Stimulated activated CD8-positive, alpha-beta memory T cell treated with anti-CD3 and anti-CD28 coated beads, Interleukin-15, amount 100 ng/mL, for 48 hours (primary cell): ENCODE measurements at regions not wholly inside any gene's neighbourhood (a gene's known extent, or its start where the extent isn't known, plus 50 kb on each side); places are given as distances from the start of the nearest gene placed in this dataset.
"Not testable (repeated sequence)": the region's sequence is repeated elsewhere in the genome, so short reads cannot be mapped to it uniquely, and the experiment has no call there.

Experiments
- DNase-seq, 2 donors: peaks; one replicate each; pipeline ENCODE4 v3.0.0-alpha.2; 2020; ENCODE audit warnings: low read depth in 2 of 2

- DNase-seq = no peak
Measured at GRCh38 chrX:40245488-40246071, 147.8 kb upstream of the BCOR start.

- DNase-seq = no peak
Measured at GRCh38 chrX:40244980-40245379, 147.2 kb upstream of the BCOR start.

GRCh38 chrX:40243755-40244515 lies 146.2 kb upstream of the BCOR start:
- no peak for DNase-seq

- no peak for DNase-seq
Measured at GRCh38 chrX:40240844-40241243, 143.1 kb upstream of the BCOR start.

- DNase-seq = no peak
Measured at GRCh38 chrX:40237731-40238178, 140.0 kb upstream of the BCOR start.

- DNase-seq = no peak
Measured at GRCh38 chrX:40230646-40231045, 132.9 kb upstream of the BCOR start.

GRCh38 chrX:40227125-40227524 lies 129.4 kb upstream of the BCOR start:
- DNase-seq = no peak

GRCh38 chrX:40224658-40225057 lies 126.9 kb upstream of the BCOR start:
- DNase-seq = no peak

- not testable (repeated sequence) for DNase-seq
Measured at GRCh38 chrX:40222612-40223011, 124.9 kb upstream of the BCOR start.

- DNase-seq = no peak
Measured at GRCh38 chrX:40213092-40213491, 115.3 kb upstream of the BCOR start.

- DNase-seq = no peak
Measured at GRCh38 chrX:40209951-40210617, 112.3 kb upstream of the BCOR start.

GRCh38 chrX:40207626-40208025 lies 109.9 kb upstream of the BCOR start:
- peak; percentile 18 to 24 for DNase-seq

- no peak for DNase-seq
Measured at GRCh38 chrX:40205471-40205870, 107.7 kb upstream of the BCOR start.

GRCh38 chrX:40202456-40202855 lies 104.7 kb upstream of the BCOR start:
- DNase-seq = no peak

- no peak for DNase-seq
Measured at GRCh38 chrX:40201329-40201885, 103.6 kb upstream of the BCOR start.

GRCh38 chrX:40199704-40200103 lies 101.9 kb upstream of the BCOR start:
- no peak for DNase-seq

- no peak for DNase-seq
Measured at GRCh38 chrX:40197071-40197470, 99.3 kb upstream of the BCOR start.

- no peak for DNase-seq
Measured at GRCh38 chrX:40195368-40195767, 97.6 kb upstream of the BCOR start.

- DNase-seq = no peak
Measured at GRCh38 chrX:40192196-40192595, 94.4 kb upstream of the BCOR start.

- no peak for DNase-seq
Measured at GRCh38 chrX:40189637-40190036, 91.9 kb upstream of the BCOR start.

GRCh38 chrX:40188573-40189417 lies 91.0 kb upstream of the BCOR start:
- DNase-seq = no peak

- no peak for DNase-seq
Measured at GRCh38 chrX:40184968-40185367, 87.2 kb upstream of the BCOR start.
